Subcutaneous abdominal adipose tissue (tissue), 5 donors: ENCODE measurements at regions not wholly inside any gene's neighbourhood (a gene's known extent, or its start where the extent isn't known, plus 50 kb on each side); places are given as distances from the start of the nearest gene placed in this dataset.

ENCODE experiments used
- H3K27ac ChIP-seq: one replicate; pipeline ENCODE4 v1.7.0; 2013; ENCODE audit warnings: low read depth, mild to moderate bottlenecking, inconsistent platforms, low read length, moderate library complexity
- H3K27me3 ChIP-seq, 5 donors: one replicate each; pipeline ENCODE4 v1.7.0; 2013; ENCODE audit warnings: low read length in 5 of 5, inconsistent platforms in 1 of 5; ENCODE audit not compliant: control insufficient read depth in 5 of 5, insufficient read depth in 4 of 5
- H3K36me3 ChIP-seq, 5 donors: one replicate each; pipeline ENCODE4 v1.7.0; 2013; ENCODE audit warnings: low read length in 5 of 5; ENCODE audit not compliant: control insufficient read depth in 5 of 5, insufficient read depth in 5 of 5
- H3K4me1 ChIP-seq, 5 donors: one replicate each; pipeline ENCODE4 v1.7.0; 2013; ENCODE audit warnings: low read length in 5 of 5, mild to moderate bottlenecking in 3 of 5, moderate library complexity in 1 of 5; ENCODE audit not compliant: control insufficient read depth in 5 of 5, insufficient read depth in 5 of 5
- H3K4me3 ChIP-seq, 5 donors: one replicate each; pipeline ENCODE4 v1.7.0; 2013; ENCODE audit warnings: low read length in 5 of 5, low read depth in 1 of 5
- H3K9ac ChIP-seq, 5 donors: one replicate each; pipeline ENCODE4 v1.7.0; 2013; ENCODE audit warnings: low read length in 5 of 5, mild to moderate bottlenecking in 4 of 5, moderate library complexity in 3 of 5
- H3K9me3 ChIP-seq, 5 donors: one replicate each; pipeline ENCODE4 v1.7.0; 2013; ENCODE audit warnings: low read length in 5 of 5; ENCODE audit not compliant: control insufficient read depth in 5 of 5
- donor health status: healthy.
- donor health status: healthy.
- donor health status: healthy.
- donor health status: healthy.
- donor health status: healthy.

DNA sequence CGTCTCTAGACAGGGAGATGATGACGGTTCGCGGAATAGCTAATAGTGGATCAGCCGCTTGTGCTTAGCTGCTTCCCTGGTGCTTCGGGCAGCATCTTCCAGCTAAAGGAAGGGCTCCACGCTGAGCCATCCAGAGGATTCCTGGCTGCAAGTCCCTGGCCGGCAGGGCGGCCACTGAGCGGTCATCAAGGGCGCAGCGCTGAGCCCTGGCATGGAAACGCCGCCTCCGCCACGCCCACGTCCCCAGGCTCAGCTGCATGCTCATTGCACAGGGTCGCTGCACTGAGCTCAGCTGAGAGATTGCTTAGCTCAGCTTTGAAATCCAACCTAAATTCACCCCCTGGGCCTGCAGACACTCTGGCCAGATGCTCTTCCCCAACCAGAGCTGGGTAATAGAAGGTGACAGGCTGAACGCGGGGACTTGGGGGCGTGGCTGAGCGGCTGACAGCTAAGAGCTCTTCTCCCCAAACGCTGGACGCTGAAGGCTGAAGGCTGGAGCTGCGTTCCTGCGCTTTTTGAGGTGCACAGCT lies 118.2 kb upstream of the KIT start:
- Histone ChIP-seq H3K4me1 (peaks cover 0 to 9% (median 8%) of the 10 kb centered on the region in 5 donors), H3K9me3 (no peaks in the 10 kb centered on the region), H3K4me3 (peak overlapping the region; percentile 66 to 80 (median 72)), H3K9ac (peak overlapping the region in 2 of 5 donors; percentile 8 to 12), H3K27ac (no peak overlapping the region), H3K36me3 (no peaks in the 10 kb centered on the region), H3K27me3 (peaks cover 0 to 4% (median 0%) of the 10 kb centered on the region in 5 donors)

DNA sequence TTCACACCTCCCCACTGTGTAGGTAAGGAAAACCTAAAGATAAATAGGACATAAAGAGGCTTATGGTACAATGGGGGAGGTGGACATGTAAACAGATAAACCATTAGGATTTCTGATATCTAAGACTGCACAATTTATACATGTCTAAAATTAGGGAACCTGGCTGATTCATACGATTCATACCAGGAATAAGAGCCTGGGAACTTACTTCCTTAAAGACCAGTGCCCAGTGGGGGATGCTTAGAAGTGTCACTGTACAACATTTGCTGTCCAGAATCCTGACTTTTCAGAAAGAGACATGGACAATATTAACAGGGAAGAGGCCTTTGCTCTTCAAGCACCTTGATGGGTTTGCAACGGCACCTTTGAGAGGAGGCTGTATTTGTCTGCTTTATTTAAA lies 116.8 kb upstream of the KIT start:
- Histone ChIP-seq H3K4me3 (no peak overlapping the region), H3K9ac (no peak overlapping the region), H3K4me1 (peaks cover 0 to 9% (median 8%) of the 10 kb centered on the region in 5 donors), H3K27ac (no peak overlapping the region), H3K36me3 (no peaks in the 10 kb centered on the region), H3K9me3 (no peaks in the 10 kb centered on the region), H3K27me3 (peaks cover 0 to 4% (median 0%) of the 10 kb centered on the region in 5 donors)

DNA sequence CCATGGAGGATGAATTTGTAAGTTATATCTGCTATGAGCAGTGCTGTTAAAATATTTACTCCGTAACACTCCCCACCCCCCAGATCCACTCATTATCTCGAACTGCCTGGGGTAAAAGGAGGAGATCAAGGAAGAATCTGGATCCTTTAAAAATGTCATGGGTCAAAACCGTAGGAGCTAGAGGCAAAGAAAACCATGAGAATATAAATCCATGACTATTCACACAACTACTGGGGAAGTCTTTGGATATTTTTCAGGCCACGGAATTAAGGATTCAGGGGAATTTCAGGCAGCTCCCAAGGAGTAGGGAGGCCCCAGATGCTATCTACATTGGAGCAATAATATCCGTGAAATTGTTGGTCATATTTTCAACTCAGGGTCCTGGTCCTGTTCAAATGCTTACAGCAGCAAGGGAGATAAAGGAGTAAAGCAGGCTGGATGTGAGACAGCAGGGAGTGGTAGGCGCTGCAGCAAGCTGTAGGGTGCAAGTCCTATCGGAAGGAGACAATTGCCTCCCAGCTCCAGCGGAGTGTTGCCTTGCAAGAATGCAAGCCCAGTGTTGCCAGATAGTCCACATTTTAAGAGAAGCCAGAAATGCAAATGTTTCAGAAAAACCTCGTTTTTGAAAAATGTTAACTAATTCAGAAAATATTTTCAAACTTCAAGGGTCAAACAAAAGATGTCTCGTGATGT lies 116.2 kb upstream of the KIT start:
- peaks cover 0 to 9% (median 8%) of the 10 kb centered on the region in 5 donors for H3K4me1 ChIP-seq
- no peak overlapping the region for H3K27ac ChIP-seq
- H3K9me3 ChIP-seq = no peaks in the 10 kb centered on the region
- no peak overlapping the region for H3K9ac ChIP-seq
- H3K4me3 ChIP-seq = no peak overlapping the region
- peaks cover 0 to 4% (median 0%) of the 10 kb centered on the region in 5 donors for H3K27me3 ChIP-seq
- no peaks in the 10 kb centered on the region for H3K36me3 ChIP-seq

DNA sequence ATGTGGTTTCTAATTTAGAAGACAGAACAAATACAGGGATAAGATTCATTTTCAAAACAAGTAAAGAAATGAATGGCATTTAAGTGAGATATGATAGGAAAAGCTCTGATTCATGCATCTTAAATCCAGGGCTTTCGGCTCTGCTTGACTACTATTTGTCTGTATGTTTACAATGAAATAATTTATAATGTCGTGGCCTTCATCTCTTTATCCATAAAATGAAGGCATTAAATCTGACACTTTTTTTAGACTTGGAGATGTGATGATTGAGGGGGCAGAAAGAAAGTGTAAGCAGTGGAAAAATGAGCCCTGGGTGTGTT lies 115.7 kb upstream of the KIT start:
- Histone ChIP-seq H3K4me1 (peaks cover 0 to 9% (median 8%) of the 10 kb centered on the region in 5 donors), H3K9ac (no peak overlapping the region), H3K9me3 (no peaks in the 10 kb centered on the region), H3K27ac (no peak overlapping the region), H3K27me3 (peaks cover 0 to 4% (median 0%) of the 10 kb centered on the region in 5 donors), H3K36me3 (no peaks in the 10 kb centered on the region), H3K4me3 (no peak overlapping the region)

DNA sequence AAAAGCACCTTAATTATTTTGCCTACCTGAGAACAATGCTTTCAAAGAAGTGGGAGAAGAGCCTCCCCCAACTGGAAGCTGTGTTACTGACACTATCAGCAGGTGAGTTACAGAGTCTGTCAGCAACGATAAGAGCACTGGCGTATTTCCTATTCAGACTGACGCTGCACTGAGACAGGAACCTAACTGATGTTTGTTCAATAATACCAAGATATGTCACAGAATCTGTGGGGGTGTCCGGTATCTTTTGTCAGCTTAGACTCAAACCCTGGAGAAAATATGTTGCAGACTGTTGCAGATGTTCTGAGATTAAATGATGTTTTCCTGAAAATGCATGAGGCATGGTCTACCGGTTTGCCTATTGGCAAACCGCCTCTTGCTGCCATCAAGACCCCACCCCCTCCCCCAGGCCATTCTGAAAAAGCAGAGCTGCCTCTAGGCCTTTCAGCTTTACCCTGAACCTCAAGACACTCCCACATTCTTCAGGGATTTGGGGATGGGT lies 115.2 kb upstream of the KIT start:
- Histone ChIP-seq H3K9me3 (no peaks in the 10 kb centered on the region), H3K36me3 (no peaks in the 10 kb centered on the region), H3K27ac (no peak overlapping the region), H3K27me3 (peaks cover 0 to 4% (median 0%) of the 10 kb centered on the region in 5 donors), H3K4me3 (no peak overlapping the region), H3K9ac (no peak overlapping the region), H3K4me1 (peaks cover 0 to 9% (median 8%) of the 10 kb centered on the region in 5 donors)

DNA sequence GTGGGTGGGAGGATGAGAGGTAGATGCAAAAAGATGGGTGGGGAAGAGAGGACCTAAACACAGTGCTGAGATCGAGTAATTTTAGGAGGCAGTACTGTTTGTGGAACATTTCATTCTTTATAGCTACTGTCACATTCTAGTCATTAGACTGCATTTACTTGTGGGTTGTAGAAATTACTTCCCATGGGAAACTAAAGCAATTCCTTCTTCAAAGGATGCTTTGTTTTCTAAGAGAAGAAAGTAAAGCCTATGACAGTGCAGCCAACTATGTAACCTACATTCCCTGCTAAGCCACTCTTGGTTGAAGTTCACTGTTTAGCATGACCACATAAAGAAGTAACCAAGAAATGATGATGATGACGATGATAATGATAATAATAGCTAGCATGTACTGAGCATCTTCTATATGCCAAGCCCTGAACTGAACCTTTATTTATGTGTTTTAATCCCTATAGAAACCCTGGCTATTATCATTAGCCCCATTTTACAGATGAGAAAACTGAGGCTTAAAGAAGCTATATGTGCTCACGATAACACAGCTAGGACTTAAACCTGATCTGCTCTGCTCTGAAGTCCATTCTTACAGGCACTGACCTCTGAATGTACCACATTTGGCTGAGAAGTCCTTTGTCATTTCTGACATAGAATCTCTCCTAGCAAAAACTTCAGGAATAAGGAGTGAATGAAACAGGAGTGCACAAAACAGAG lies 114.5 kb upstream of the KIT start:
- Histone ChIP-seq H3K4me3 (no peak overlapping the region), H3K9ac (no peak overlapping the region), H3K36me3 (no peaks in the 10 kb centered on the region), H3K9me3 (no peaks in the 10 kb centered on the region), H3K27me3 (peaks cover 0 to 4% (median 0%) of the 10 kb centered on the region in 5 donors), H3K4me1 (peaks cover 0 to 9% (median 8%) of the 10 kb centered on the region in 5 donors), H3K27ac (no peak overlapping the region)

DNA sequence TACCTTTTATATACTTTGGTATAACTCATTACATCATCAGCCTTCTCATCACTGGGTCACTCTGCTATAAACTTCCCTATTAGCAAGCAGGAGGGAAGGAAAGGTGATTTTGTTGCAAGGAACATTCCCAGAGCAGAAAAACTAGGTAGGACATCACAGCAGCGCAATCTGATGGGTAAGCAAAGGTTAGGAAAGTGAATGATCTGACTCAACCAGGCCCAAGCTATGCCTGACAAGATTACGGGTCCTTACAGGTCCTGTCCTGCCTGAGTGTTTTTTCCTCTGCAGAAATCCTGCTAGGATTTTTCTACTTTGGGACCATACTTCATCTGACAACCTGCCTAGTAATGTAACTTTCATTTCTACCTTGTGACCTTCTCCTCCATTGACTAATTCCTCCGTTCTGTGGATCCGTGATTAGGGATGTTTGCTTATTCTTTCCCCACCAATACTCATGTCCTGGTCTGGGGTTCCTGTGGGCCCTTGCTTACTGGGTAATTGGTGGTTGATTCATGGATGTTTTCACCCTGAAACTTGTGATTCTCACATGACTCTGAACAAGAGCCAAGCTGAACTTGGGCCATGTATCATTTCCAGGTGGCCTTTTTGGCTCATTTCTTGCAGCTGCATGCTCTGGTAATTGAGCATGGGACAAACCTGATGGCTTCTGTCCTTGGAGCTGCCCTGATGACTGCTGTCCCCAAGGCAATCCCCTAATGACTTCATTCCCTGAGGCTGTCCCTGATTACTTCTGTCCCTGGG lies 111.9 kb upstream of the KIT start:
- Histone ChIP-seq H3K4me1 (peaks cover 0 to 3% (median 0%) of the 10 kb centered on the region in 5 donors), H3K9ac (no peak overlapping the region), H3K9me3 (no peaks in the 10 kb centered on the region), H3K27ac (no peak overlapping the region), H3K27me3 (peaks cover 0 to under 1% (median 0%) of the 10 kb centered on the region in 5 donors), H3K4me3 (no peak overlapping the region), H3K36me3 (no peaks in the 10 kb centered on the region)

DNA sequence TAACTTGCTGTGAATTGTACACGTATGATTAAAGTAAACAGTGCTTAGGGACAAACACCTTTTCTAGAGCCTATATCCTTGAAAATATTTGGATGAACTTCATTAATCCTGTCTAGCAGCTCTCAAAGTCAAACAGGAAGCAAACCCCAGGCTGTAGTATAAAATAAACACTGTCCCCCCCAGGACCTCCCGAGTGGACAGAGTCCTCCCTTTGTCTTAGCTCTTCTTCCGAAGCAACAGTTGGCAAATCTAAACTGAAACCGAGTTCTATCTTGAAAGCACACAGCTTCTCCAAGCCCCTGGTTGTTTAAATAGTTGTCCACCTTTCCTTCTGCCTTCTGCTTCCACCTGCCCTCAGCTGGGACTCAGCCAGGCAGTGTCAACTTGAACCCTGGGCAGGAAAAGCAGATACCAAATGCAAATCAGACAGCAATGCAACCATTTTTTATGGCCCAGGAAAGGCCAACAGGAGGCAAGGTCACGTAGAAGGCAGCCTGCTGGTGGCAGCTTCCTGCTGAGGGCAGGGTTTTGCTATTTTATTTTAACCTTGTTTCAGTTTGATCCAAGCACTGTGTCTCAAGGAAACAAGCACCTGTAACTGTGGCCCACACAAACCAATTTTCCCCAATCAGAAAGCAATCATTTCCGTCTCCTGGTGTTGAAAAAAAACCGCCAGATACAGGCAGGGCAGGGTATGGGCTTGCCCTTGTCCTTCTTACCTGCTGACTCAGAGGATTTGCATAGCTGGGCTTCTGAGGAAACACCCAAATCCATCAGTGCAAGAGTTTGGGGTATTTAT lies 110.3 kb upstream of the KIT start:
- Histone ChIP-seq H3K27ac (no peak overlapping the region), H3K36me3 (no peaks in the 10 kb centered on the region), H3K4me3 (no peak overlapping the region), H3K9ac (no peak overlapping the region), H3K27me3 (no peaks in the 10 kb centered on the region), H3K4me1 (peaks cover 0 to 3% (median 0%) of the 10 kb centered on the region in 5 donors), H3K9me3 (no peaks in the 10 kb centered on the region)

DNA sequence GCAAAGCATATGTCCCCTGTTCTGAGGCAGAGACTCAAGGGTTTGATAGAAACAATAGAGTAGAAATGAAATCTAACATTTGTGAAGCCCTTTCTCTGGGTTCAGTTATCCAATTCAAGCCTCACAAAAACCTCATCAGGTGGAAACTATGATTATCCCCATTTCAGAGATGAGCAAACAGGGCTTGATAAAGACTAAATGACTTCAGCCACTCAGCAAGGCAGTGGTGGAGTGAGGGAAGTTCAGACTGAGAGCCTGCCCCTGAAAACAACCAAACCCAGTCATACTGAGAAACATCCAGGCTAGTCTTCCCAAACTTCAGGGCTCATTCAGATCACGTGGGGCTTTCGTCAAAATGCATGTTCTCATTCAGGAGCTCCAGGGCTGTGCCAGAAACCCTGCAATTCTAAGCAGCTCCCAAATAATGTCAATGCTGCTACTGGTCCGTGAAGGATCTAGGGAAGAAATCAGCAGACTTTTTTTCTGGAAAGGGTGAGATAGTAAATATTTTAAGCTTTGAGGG lies 109.6 kb upstream of the KIT start:
- no peak overlapping the region for H3K4me3 ChIP-seq
- no peaks in the 10 kb centered on the region for H3K27me3 ChIP-seq
- no peak overlapping the region for H3K27ac ChIP-seq
- no peak overlapping the region for H3K9ac ChIP-seq
- H3K9me3 ChIP-seq = no peaks in the 10 kb centered on the region
- no peaks in the 10 kb centered on the region for H3K36me3 ChIP-seq
- H3K4me1 ChIP-seq = peaks cover 0 to 3% (median 0%) of the 10 kb centered on the region in 5 donors
